Osteoblast (primary cell): ENCODE measurements at regions not wholly inside any gene's neighbourhood (a gene's known extent, or its start where the extent isn't known, plus 50 kb on each side); places are given as distances from the start of the nearest gene placed in this dataset.

Experiments used
- DNase-seq: peaks from one replicate; pipeline ENCODE4 v3.0.0; 2011; ENCODE audit warnings: low spot score, mixed read lengths; ENCODE audit not compliant: insufficient read length; ENCODE audit errors: missing footprints
- H2AFZ ChIP-seq: 2 replicates; pipeline ENCODE4 v1.6.0; 2011; ENCODE audit warnings: mild to moderate bottlenecking, low read length
- H3K27ac ChIP-seq: 2 replicates; pipeline ENCODE4 v1.5.1; 2011; ENCODE audit warnings: mild to moderate bottlenecking, low read depth, low read length, moderate library complexity
- H3K27me3 ChIP-seq: 2 replicates; pipeline ENCODE4 v1.6.0; 2012; ENCODE audit warnings: mild to moderate bottlenecking, control low read depth, inconsistent platforms, low read length, moderate library complexity; ENCODE audit not compliant: insufficient read depth
- H3K36me3 ChIP-seq: 2 replicates; pipeline ENCODE4 v1.5.1; 2011; ENCODE audit warnings: mild to moderate bottlenecking, low read length, control low read depth, moderate library complexity; ENCODE audit not compliant: insufficient read depth
- H3K4me1 ChIP-seq: 2 replicates; pipeline ENCODE4 v1.5.1; 2011; ENCODE audit warnings: mild to moderate bottlenecking, low read length, control low read depth, moderate library complexity; ENCODE audit not compliant: insufficient read depth
- H3K4me2 ChIP-seq: 2 replicates; pipeline ENCODE4 v1.6.0; 2011; ENCODE audit warnings: mild to moderate bottlenecking, low read length; ENCODE audit not compliant: insufficient read depth
- H3K4me3 ChIP-seq: fragments of 200-600 bp; sonication (generic); 3 replicates; pipeline ENCODE4 v1.5.1; 2012; ENCODE audit warnings: mild to moderate bottlenecking, low read length, inconsistent platforms; ENCODE audit not compliant: insufficient read depth
- H3K79me2 ChIP-seq: 2 replicates; pipeline ENCODE4 v1.6.0; 2012; ENCODE audit warnings: mild to moderate bottlenecking, low read length, control low read depth, inconsistent platforms; ENCODE audit not compliant: insufficient read depth
- H3K9me3 ChIP-seq: 2 replicates; pipeline ENCODE4 v1.5.1; 2011; ENCODE audit warnings: low read depth, low read length, control low read depth
- H4K20me1 ChIP-seq: 2 replicates; pipeline ENCODE4 v1.6.0; 2012; ENCODE audit warnings: mild to moderate bottlenecking, low read length, control low read depth; ENCODE audit not compliant: insufficient read depth
- TF ChIP-seq, protein P1 (sequence below): IDR thresholded peaks from 2 replicates; pipeline ENCODE4 v1.5.1; 2011; ENCODE audit warnings: mild to moderate bottlenecking, low read depth, low read length, moderate library complexity; ENCODE audit errors: extremely low read depth

- Histone ChIP-seq H3K27me3 (no peaks in the 10 kb centered on the region), H3K79me2 (no peaks in the 10 kb centered on the region), H3K4me1 (peaks cover 25% of the 10 kb centered on the region), H2AFZ (no peak overlapping the region), H3K4me3 (no peak overlapping the region), H3K4me2 (no peak overlapping the region), H4K20me1 (no peaks in the 10 kb centered on the region), H3K9me3 (no peaks in the 10 kb centered on the region), H3K36me3 (no peaks in the 10 kb centered on the region), H3K27ac (no peak overlapping the region)
- peak; percentile 10 for DNase-seq
- TF ChIP-seq, protein P1, sequence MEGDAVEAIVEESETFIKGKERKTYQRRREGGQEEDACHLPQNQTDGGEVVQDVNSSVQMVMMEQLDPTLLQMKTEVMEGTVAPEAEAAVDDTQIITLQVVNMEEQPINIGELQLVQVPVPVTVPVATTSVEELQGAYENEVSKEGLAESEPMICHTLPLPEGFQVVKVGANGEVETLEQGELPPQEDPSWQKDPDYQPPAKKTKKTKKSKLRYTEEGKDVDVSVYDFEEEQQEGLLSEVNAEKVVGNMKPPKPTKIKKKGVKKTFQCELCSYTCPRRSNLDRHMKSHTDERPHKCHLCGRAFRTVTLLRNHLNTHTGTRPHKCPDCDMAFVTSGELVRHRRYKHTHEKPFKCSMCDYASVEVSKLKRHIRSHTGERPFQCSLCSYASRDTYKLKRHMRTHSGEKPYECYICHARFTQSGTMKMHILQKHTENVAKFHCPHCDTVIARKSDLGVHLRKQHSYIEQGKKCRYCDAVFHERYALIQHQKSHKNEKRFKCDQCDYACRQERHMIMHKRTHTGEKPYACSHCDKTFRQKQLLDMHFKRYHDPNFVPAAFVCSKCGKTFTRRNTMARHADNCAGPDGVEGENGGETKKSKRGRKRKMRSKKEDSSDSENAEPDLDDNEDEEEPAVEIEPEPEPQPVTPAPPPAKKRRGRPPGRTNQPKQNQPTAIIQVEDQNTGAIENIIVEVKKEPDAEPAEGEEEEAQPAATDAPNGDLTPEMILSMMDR, result no peak
Measured at GRCh38 chr12:58316926-58317325, 375.6 kb downstream of the ATP23 start.

DNA sequence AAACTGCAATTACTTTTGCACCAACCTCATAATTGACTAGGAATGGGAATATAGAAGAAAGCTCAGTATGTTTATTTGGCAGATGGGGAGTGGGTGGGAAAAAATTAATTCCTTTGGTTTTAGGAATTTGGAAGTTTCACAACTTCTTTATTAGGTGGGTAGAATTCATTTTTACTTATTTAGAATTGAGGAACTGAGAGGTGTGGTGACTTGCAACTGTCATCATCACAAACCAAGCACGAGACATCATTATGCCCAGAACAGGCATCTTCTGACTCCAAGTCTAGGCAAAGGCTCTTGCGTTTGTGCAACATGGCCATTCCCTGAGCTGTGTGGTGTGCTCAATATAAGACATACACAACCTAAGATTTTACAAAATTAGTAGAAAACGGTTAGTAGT lies 380.0 kb downstream of the ATP23 start:
- TF ChIP-seq, protein P1, result no peak
- Histone ChIP-seq H2AFZ (no peak overlapping the region), H4K20me1 (no peaks in the 10 kb centered on the region), H3K79me2 (no peaks in the 10 kb centered on the region), H3K4me1 (no peaks in the 10 kb centered on the region), H3K4me3 (no peak overlapping the region), H3K9me3 (no peaks in the 10 kb centered on the region), H3K27me3 (no peaks in the 10 kb centered on the region), H3K4me2 (no peak overlapping the region), H3K36me3 (no peaks in the 10 kb centered on the region), H3K27ac (no peak overlapping the region)
- DNase-seq, result no peak

DNA sequence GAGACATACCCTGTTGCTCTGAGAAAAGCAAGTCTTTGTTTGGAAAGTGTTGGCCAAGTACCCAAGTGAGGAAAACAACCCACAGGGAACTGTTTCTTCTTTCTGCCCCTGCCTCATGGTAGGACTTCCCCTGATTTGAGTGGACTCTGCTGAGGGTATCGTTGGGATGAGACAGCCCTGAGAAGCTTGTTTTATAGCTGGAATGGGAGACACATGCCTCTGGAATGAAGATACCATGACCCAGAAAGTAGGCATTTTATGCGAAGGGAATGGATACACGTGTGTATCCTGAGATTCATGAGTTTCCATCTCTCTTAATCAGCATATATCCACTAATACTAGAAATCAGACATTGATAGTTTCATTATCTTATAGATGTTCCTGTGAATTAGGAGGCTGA lies 382.3 kb downstream of the ATP23 start:
- Histone ChIP-seq H3K79me2 (no peaks in the 10 kb centered on the region), H3K9me3 (no peaks in the 10 kb centered on the region), H3K36me3 (no peaks in the 10 kb centered on the region), H3K4me3 (no peak overlapping the region), H4K20me1 (no peaks in the 10 kb centered on the region), H3K27me3 (no peaks in the 10 kb centered on the region), H3K4me1 (no peaks in the 10 kb centered on the region), H3K4me2 (no peak overlapping the region), H2AFZ (no peak overlapping the region), H3K27ac (no peak overlapping the region)
- TF ChIP-seq, protein P1, result no peak
- no peak for DNase-seq

DNA sequence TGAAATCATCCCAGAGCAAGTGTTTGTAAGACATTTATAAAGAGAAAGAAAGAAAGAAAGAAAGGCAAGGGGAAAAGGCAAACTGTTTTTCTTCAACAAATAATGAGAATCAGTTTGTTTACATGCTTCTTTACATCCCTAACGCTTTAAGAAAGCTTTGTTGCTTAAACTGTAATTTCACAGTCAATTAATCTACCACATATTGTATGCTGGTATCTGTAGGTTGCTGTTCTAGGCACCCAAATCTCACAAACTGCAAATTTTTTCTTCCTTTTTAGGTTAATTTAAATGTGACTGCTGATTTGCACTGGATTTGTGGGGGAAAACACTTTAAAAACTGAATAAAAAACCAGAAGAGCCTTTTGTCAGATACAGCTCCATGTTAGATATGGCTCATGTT lies 384.2 kb downstream of the ATP23 start:
- H4K20me1 ChIP-seq, result no peaks in the 10 kb centered on the region
- no peaks in the 10 kb centered on the region for H3K36me3 ChIP-seq
- TF ChIP-seq, protein P1, result no peak
- no peaks in the 10 kb centered on the region for H3K27me3 ChIP-seq
- H3K27ac ChIP-seq, result no peak overlapping the region
- no peaks in the 10 kb centered on the region for H3K9me3 ChIP-seq
- H3K4me1 ChIP-seq, result no peaks in the 10 kb centered on the region
- no peak for DNase-seq
- H3K79me2 ChIP-seq, result no peaks in the 10 kb centered on the region
- no peak overlapping the region for H3K4me2 ChIP-seq
- no peak overlapping the region for H3K4me3 ChIP-seq
- no peak overlapping the region for H2AFZ ChIP-seq
